Caki2 (cell line): ENCODE measurements at regions not wholly inside any gene's neighbourhood (a gene's known extent, or its start where the extent isn't known, plus 50 kb on each side); places are given as distances from the start of the nearest gene placed in this dataset.

ENCODE experiments used
- DNase-seq: peaks from one replicate; pipeline ENCODE4 v3.0.0-alpha.2; 2015; ENCODE audit warnings: low read depth
- in situ Hi-C: cut with HindIII; loops from 2 replicates; pipeline ENCODE4 v1.10.0; 2016; ENCODE audit warnings: low sequenced_read_pairs, low pct_unique_long_range_greater_than_20kb, mixed read lengths

- DNase-seq, result no peak
- in situ Hi-C loops, result no loop called here
Observed at GRCh38 chr2:103880081-103880834, 973.7 kb upstream of the POU3F3 start.

GRCh38 chr2:103887625-103888024 lies 966.3 kb upstream of the POU3F3 start:
- DNase-seq, result no peak
- in situ Hi-C loops, result no loop called here

- in situ Hi-C loops, result no loop called here
- no peak for DNase-seq
Observed at GRCh38 chr2:103896182-103896581, 957.7 kb upstream of the POU3F3 start.

- in situ Hi-C loops, result no loop called here
- DNase-seq, result peak; percentile 26
Observed at GRCh38 chr2:103898561-103898960, 955.4 kb upstream of the POU3F3 start.

- in situ Hi-C loops, result no loop called here
- no peak for DNase-seq
Observed at GRCh38 chr2:103902347-103902746, 951.6 kb upstream of the POU3F3 start.

GRCh38 chr2:103921161-103921560 lies 932.8 kb upstream of the POU3F3 start:
- in situ Hi-C loops, result no loop called here
- DNase-seq, result no peak

GRCh38 chr2:103942199-103942598 lies 911.7 kb upstream of the POU3F3 start:
- no peak for DNase-seq
- in situ Hi-C loops, result no loop called here

- DNase-seq, result no peak
- in situ Hi-C loops, result no loop called here
Observed at GRCh38 chr2:103945083-103945482, 908.8 kb upstream of the POU3F3 start.

GRCh38 chr2:103959174-103960128 lies 894.5 kb upstream of the POU3F3 start:
- DNase-seq, result peak; percentile 59
- in situ Hi-C loops, result no loop called here

GRCh38 chr2:103960129-103960513 lies 893.8 kb upstream of the POU3F3 start:
- DNase-seq, result no peak
- in situ Hi-C loops, result no loop called here

GRCh38 chr2:103960951-103961350 lies 893.0 kb upstream of the POU3F3 start:
- in situ Hi-C loops, result no loop called here
- peak; percentile 13 for DNase-seq

- in situ Hi-C loops, result no loop called here
- DNase-seq, result no peak
Observed at GRCh38 chr2:103961862-103962261, 892.1 kb upstream of the POU3F3 start.

- in situ Hi-C loops, result no loop called here
- no peak for DNase-seq
Observed at GRCh38 chr2:103962670-103963069, 891.2 kb upstream of the POU3F3 start.

- in situ Hi-C loops, result no loop called here
- DNase-seq, result peak; percentile 42
Observed at GRCh38 chr2:103963146-103963725, 890.7 kb upstream of the POU3F3 start.

- in situ Hi-C loops, result no loop called here
- no peak for DNase-seq
Observed at GRCh38 chr2:103977241-103977640, 876.7 kb upstream of the POU3F3 start.

- DNase-seq, result peak; percentile 29
- in situ Hi-C loops, result no loop called here
Observed at GRCh38 chr2:103977668-103978067, 876.2 kb upstream of the POU3F3 start.

GRCh38 chr2:103980401-103980800 lies 873.5 kb upstream of the POU3F3 start:
- DNase-seq, result no peak
- in situ Hi-C loops, result no loop called here

GRCh38 chr2:103982691-103983090 lies 871.2 kb upstream of the POU3F3 start:
- no peak for DNase-seq
- in situ Hi-C loops, result no loop called here

GRCh38 chr2:103986001-103986400 lies 867.9 kb upstream of the POU3F3 start:
- no peak for DNase-seq
- in situ Hi-C loops, result no loop called here
